HG02981 (cell line): ENCODE measurements at regions not wholly inside any gene's neighbourhood (a gene's known extent, or its start where the extent isn't known, plus 50 kb on each side); places are given as distances from the start of the nearest gene placed in this dataset.
A peak's percentile ranks its signal among the peaks of the same experiment; 100 is the strongest.

Experiments used
- ATAC-seq: cut with Tn5 transposase; IDR thresholded peaks from one replicate; pipeline ENCODE4 v1.9.1; 2021; ENCODE audit warnings: mild to moderate bottlenecking, moderate library complexity; ENCODE audit not compliant: unreplicated experiment

- ATAC-seq = no peak
Observed at GRCh38 chr6:113616701-113617274, 240.4 kb upstream of the MARCKS start.

GRCh38 chr6:113619077-113619476 is 238.1 kb upstream of the MARCKS start:
- ATAC-seq = no peak

- ATAC-seq = no peak
Observed at GRCh38 chr6:113620386-113620785, 236.8 kb upstream of the MARCKS start.

GRCh38 chr6:113622254-113622653 is 234.9 kb upstream of the MARCKS start:
- no peak for ATAC-seq

- ATAC-seq = no peak
Observed at GRCh38 chr6:113623129-113623528, 234.0 kb upstream of the MARCKS start.

- ATAC-seq = peak; percentile 44
Observed at GRCh38 chr6:113625850-113626249, 231.3 kb upstream of the MARCKS start.

GRCh38 chr6:113626475-113626874 is 230.7 kb upstream of the MARCKS start:
- ATAC-seq = peak; percentile 20

GRCh38 chr6:113627480-113627879 is 229.7 kb upstream of the MARCKS start:
- ATAC-seq = no peak

- no peak for ATAC-seq
Observed at GRCh38 chr6:113629256-113629655, 227.9 kb upstream of the MARCKS start.

GRCh38 chr6:113629975-113630737 is 227.0 kb upstream of the MARCKS start:
- ATAC-seq = no peak

- ATAC-seq = peak; percentile 52
Observed at GRCh38 chr6:113630738-113631535, 226.2 kb upstream of the MARCKS start.

GRCh38 chr6:113631666-113632065 is 225.5 kb upstream of the MARCKS start:
- no peak for ATAC-seq

GRCh38 chr6:113632220-113632864 is 224.8 kb upstream of the MARCKS start:
- peak; percentile 38 for ATAC-seq

- no peak for ATAC-seq
Observed at GRCh38 chr6:113633638-113634037, 223.5 kb upstream of the MARCKS start.

- peak; percentile 11 for ATAC-seq
Observed at GRCh38 chr6:113634352-113635163, 222.6 kb upstream of the MARCKS start.

GRCh38 chr6:113635222-113635986 is 221.7 kb upstream of the MARCKS start:
- ATAC-seq = no peak

GRCh38 chr6:113636357-113636824 is 220.8 kb upstream of the MARCKS start:
- ATAC-seq = no peak

GRCh38 chr6:113640051-113640450 is 217.1 kb upstream of the MARCKS start:
- ATAC-seq = no peak

- no peak for ATAC-seq
Observed at GRCh38 chr6:113642001-113642713, 215.0 kb upstream of the MARCKS start.
